NCI-H2171 treated with DMSO at 0.1 percent for 48 hours (cell line): ENCODE measurements at regions not wholly inside any gene's neighbourhood (a gene's known extent, or its start where the extent isn't known, plus 50 kb on each side); places are given as distances from the start of the nearest gene placed in this dataset.
A peak's percentile ranks its signal among the peaks of the same experiment; 100 is the strongest.

Experiments
- DNase-seq: peaks from one replicate; lab custom pipeline; 2025; lab: John Stamatoyannopoulos, UW

- DNase-seq = no peak
These were observed 138.7 kb upstream of the PPP1R26 start for GRCh38 chr9:135340726-135341475.

DNA sequence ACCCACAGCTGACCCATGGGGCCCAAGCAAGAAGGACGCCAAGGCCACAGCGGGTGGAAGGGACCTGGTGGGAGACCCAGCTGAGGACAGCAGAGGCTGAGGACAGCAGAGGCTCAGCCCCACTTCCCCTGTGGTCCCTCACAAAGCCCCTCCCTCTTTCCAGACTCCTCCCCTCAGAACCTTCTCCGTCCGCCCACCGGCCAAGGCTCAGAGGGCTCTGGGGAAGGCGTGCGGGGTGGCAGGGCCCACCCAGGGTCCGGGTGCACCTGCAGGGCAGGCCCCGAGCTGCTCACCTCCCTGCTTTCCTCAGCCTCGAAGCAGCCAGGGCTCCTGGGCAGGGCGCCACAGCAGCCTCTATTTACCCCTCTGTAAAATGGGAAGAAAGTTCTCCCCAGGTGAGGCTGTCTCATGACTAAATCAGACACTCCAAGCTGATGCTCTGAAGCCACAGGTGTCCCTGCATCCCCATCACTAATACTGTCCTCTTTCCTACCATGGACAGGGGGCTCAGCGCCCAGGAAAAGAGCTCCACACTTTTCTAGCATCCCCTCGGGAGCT, 137.9 kb upstream of the PPP1R26 start:
- DNase-seq = no peak

- DNase-seq = no peak
These were observed 137.1 kb upstream of the PPP1R26 start for GRCh38 chr9:135342206-135343130.

GRCh38 chr9:135343136-135343535, 136.4 kb upstream of the PPP1R26 start:
- no peak for DNase-seq

DNA sequence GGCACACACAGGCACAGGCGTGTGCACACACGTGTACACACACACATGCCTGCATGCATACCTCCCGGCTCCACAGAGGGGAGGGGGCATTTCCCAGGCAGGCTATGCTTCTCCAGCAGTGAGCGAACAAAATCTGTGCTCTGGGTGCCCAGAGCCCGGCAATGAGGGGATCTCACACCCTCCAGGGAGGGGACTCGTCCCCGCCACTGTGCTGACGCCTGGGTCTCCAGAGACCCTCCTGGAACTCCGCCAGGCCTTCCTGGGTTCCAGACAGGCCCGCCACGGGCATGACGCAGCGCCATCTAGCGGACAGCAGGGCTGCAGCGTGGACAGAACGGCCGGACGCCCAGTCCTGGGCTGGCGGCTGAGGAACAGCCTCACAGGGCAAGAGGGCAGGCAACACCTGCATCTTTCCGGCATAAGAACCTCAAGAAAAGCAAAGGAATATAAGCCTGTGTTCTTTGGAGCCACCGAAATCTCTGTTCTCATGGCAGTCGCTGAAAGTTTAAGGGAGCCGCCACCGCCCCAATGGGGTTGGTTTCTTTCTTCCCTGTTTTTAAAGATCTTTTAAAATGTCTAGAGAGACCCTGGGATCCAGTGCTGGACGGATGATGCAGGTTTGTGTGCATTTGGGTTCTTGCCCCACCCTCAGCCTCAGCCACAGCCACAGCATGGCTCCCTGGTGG, 135.6 kb upstream of the PPP1R26 start:
- peak; percentile 87 for DNase-seq

DNA sequence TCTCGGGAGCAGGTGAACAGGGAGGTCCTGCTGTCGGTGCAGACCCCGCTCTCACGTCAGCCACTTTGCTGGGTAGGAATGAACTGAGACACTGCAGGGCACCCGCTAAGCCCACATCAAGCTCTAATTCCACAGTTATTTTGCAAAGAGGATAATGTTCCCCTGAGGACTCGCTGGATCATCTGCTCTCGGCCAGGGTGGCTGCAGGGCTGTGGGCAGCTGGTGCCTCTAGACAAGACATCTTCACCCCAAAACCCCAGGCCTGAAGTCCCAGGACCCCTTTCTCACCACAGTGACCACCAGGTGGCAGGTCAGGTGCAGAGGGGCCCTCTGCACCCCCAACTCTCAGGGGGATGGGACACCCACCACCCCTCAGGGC, 135.1 kb upstream of the PPP1R26 start:
- no peak for DNase-seq

- DNase-seq = peak; percentile 58
These were observed 134.6 kb upstream of the PPP1R26 start for GRCh38 chr9:135344915-135345500.

DNA sequence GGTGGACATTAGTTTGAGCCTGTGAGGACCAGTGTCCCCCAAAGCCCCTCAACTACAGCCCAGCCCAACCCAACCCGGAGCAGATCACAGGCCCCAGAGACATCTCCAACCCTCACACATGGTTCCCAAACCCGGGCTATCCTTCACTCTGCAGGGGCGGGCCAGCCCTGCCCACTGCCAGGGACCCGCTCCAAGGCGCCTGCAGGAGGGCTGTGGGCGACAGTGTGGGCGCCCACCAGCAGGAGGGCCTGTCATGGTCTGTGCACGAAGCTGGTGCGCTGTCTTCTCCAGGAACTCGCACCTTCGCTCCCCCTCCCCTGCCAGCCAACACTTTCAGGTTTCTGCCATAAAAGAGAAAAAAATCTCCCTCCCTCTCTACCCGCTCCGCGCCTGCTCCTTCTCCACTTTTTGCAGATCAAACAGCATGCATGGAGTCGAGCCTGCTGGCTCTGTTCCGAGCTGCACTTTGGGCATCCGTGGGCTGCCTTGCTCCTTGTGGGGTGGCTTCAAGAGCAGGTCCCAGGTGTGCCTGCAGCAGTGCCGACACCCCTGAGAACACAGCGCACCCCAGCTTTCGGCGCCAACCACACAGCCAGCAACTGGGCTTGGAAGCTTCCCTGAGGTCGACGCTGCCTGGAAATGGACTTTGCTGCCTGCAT, 133.7 kb upstream of the PPP1R26 start:
- no peak for DNase-seq

DNA sequence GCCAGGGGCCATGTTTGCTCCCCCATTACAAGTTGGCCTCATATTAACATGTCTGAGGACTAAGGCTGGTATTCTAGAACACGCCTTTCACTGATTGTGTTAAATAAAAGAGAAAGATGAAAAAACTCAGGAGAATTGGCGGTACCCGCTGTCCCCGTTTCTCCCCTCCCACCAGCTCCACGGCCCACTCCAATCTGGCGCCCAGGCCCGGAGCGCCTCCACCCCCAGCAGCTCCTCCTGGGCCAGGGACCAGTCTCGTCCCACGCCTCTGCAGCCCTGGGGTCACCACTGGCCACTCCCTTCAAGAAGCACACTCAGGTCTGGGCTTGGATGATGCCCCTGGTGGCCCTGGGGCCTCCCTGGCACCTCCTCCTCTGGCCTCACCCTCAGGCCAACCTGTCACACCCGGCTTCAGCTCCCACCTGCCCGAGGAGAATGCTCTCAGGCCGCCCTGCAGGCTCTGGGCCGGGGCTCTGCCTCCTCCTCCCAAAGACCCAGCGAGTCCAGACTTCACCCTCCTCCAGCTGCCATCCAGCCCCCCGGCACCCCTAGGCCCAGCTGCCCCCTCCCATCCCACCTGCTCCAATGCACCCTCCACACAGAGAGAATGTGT, 133.0 kb upstream of the PPP1R26 start:
- no peak for DNase-seq

DNA sequence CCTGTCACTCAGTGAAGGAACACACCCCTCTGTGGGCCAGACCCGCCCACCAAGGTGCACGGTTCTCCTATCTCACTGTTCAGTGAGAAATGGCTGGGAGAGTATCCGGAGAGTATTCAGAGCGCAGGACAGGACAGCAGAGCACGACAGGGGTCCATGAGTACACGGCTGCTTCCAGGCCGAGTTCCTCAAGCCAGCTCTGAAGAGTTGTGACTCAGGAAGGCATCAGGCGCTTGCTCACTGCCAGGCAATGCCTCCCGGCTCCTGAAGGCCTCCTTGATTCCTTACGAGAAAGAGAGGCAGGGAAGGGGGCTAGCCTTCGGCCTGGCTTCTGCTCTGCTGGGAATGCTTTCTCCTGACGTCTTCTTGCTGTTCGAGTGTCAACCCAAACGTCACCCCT, 132.1 kb upstream of the PPP1R26 start:
- DNase-seq = no peak

DNA sequence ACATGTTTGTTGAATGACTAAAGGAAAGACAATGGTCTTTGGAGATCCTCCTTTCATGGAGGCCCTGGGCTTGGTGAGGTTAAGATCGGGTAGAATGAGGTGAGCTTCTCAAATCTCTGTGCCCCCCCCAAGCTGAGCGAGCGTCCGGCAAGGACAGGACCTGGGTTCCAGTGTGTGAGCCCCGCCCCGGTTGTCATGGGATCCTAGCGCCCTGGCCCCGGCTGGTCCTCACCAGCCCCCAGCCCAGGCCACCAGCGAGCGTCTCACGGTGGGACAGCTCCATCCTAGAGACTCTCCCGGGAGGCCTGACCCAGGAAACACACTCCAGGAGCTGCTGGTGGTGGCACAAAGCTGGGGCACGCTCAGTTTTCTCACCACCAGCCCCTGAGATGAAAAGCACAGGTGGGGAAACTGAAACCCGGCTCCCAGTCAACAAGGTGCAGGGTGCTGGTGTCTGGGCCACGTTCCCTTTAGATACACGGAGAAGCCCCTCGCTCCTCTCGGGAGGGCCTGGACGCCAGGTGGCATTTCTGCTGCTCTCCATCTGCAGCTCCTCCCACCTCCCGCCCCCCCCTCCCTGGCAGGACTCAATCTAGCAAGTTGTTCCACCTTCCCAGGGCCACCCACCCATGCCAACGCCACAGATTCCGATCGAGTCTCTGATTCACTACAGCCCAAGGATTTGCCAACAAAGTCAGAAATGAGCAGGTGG, 131.3 kb upstream of the PPP1R26 start:
- DNase-seq = peak; percentile 57

- DNase-seq = no peak
These were observed 130.8 kb upstream of the PPP1R26 start for GRCh38 chr9:135348788-135349150.

- no peak for DNase-seq
These were observed 130.2 kb upstream of the PPP1R26 start for GRCh38 chr9:135349212-135350002.

DNA sequence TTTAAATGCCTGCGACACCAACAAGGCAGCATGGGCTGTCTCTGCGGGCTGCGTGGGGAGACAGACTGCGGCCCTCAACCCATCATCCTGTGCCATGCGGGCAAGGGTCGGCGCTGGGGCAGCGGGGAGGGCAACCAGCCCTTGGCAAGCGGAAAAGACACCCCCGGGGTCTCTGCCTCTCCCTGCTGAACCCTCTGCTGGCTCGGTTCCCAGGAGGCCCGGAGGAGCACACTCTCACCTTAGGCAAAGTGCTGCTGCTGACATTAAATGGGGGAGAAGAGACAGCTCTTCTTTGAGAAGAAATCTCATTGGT, 129.6 kb upstream of the PPP1R26 start:
- peak; percentile 82 for DNase-seq

- DNase-seq = no peak
These were observed 125.6 kb upstream of the PPP1R26 start for GRCh38 chr9:135353935-135354334.

GRCh38 chr9:135355521-135356011, 124.0 kb upstream of the PPP1R26 start:
- peak; percentile 100 for DNase-seq

GRCh38 chr9:135356021-135356420, 123.6 kb upstream of the PPP1R26 start:
- no peak for DNase-seq

DNA sequence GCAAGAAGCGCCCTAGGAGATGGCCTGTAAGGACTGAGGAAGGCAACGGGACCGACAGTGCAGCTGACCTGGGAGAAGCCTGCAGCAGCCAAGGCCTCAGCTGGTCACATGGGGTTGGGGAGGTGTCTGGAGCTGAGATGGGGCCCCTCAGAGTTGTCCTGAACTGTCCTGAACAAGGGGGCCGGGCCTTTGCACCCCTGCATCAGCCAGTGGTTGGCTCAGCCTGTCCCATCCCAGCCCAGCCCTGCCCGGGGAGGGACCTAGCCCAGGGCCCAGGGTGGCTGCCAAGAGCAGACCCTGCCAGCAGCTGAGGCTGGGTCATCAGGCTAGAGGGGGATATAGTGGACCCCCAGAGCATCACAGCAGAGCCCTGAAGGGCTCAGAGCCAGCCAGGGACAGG, 122.8 kb upstream of the PPP1R26 start:
- DNase-seq = no peak

DNA sequence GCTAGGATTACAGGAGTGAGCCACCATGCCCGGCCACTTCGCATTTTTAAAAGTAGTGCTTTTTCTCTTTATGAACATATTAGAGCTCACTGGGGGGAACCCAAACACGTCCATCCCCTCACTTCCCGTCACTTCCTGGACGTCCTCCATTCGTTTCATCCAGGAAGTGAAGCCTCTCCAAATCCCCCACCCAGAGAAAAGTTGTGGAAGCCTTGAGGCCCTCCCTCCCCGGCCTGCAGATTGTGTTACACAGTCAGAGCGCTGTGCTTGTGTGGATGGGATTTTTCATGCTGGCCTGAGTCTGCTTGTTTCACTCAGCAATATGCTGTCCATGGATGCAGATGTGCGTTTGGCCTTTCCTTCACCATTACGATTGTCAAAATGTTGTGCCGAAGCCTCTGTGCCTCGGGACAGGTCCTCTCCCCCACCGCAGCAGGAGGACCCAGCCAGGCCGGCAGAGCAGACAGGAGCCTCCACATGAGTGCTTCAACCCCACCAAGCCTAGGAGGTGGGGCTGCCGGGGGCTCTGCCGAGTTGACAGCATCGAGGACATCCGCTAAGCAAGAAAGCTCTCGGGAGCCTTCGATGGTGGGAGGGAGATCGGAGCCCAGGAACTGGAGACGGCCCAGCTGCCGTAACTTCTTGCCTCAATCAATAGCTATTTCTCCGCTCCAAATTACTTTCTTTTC, 121.6 kb upstream of the PPP1R26 start:
- DNase-seq = peak; percentile 41
